ENCODE measurements at regions not wholly inside any gene's neighbourhood (a gene's known extent, or its start where the extent isn't known, plus 50 kb on each side); places are given as distances from the start of the nearest gene placed in this dataset.

- TF ChIP-seq CTCF (IDR thresholded peaks at IDR 0.05; ENCODE audit: insufficient read depth, low read length, poor library complexity, severe bottlenecking) = no peak
- no peak for TF ChIP-seq EZH2phosphoT487 (conservative IDR thresholded peaks at IDR 0.05; ENCODE audit: low read length)
These were observed 136.9 kb upstream of the FREM1 start for GRCh38 chr9:15047028-15047551.

Data from SU-DHL-6 (cell line).